Lower leg skin (tissue), 4 donors: ENCODE measurements at regions not wholly inside any gene's neighbourhood (a gene's known extent, or its start where the extent isn't known, plus 50 kb on each side); places are given as distances from the start of the nearest gene placed in this dataset.

Experiments
- DNase-seq, 2 donors: peaks; one replicate each; pipeline ENCODE4 v3.0.0-alpha.2; 2019; ENCODE audit warnings: low spot score in 2 of 2
- H3K4me3 ChIP-seq: fragments of 200-600 bp; sonication (generic); 2 replicates; pipeline ENCODE4 v1.5.1; 2017; ENCODE audit warnings: mild to moderate bottlenecking, low read depth; ENCODE audit not compliant: poor library complexity, severe bottlenecking
- CTCF ChIP-seq, 3 donors: fragments of 450-650 bp; IDR thresholded peaks; one replicate each; pipeline ENCODE4 v1.5.1; 2016; ENCODE audit warnings: antibody characterized with exemption in 3 of 3, mild to moderate bottlenecking in 3 of 3, moderate library complexity in 2 of 3
- POLR2A ChIP-seq, 2 donors: fragments of 450-650 bp; IDR thresholded peaks; one replicate each; pipeline ENCODE4 v1.6.1; 2016 to 2017; ENCODE audit warnings: antibody characterized with exemption in 2 of 2, mild to moderate bottlenecking in 1 of 2, moderate library complexity in 1 of 2
- WGBS, 2 donors: methylation state at CpG; one replicate each; pipeline ENCODE4 v1.1.5; 2018; 5-methylcytosine and 5-hydroxymethylcytosine counted together
- intact Hi-C: fragments of 100-400 bp; cut with DNase I; formaldehyde crosslinking; loops from one replicate; pipeline ENCODE4 v1.15.0; 2023; ENCODE audit warnings: low total_unique reads

- 49 to 53% methylated on average over 2 of the region's 2 CpGs for WGBS, 2 donors
- H3K4me3 ChIP-seq = no peak overlapping the region
- TF ChIP-seq CTCF (IDR thresholded peaks at IDR 0.05) (no peak), POLR2A (IDR thresholded peaks at IDR 0.05) (no peak)
- intact Hi-C loops = no loop called here
- no peak for DNase-seq
Measured at GRCh38 chr6:50277774-50278173, 228.0 kb upstream of the DEFB112 start.

GRCh38 chr6:50278663-50279062, 228.9 kb upstream of the DEFB112 start:
- WGBS, 2 donors = 29 to 30% methylated on average over 2 of the region's 2 CpGs

GRCh38 chr6:50285735-50286134, 236.0 kb upstream of the DEFB112 start:
- no peak overlapping the region for H3K4me3 ChIP-seq
- WGBS, 2 donors = 77 to 79% methylated on average over 2 of the region's 2 CpGs
- no peak for TF ChIP-seq CTCF (IDR thresholded peaks at IDR 0.05)
- TF ChIP-seq POLR2A (IDR thresholded peaks at IDR 0.05) = no peak
- intact Hi-C loops = no loop called here
- no peak for DNase-seq

More at GRCh38 chr6:50278663-50279062, 228.9 kb upstream of the DEFB112 start:
- TF ChIP-seq POLR2A (IDR thresholded peaks at IDR 0.05) (no peak), CTCF (IDR thresholded peaks at IDR 0.05) (no peak)
- intact Hi-C loops = no loop called here
- no peak for DNase-seq
- H3K4me3 ChIP-seq = no peak overlapping the region

GRCh38 chr6:50288241-50288640, 238.5 kb upstream of the DEFB112 start:
- WGBS, 2 donors = 35 to 37% methylated on average over 1 of the region's 1 CpG
- no peak overlapping the region for H3K4me3 ChIP-seq
- no peak for TF ChIP-seq POLR2A (IDR thresholded peaks at IDR 0.05)
- TF ChIP-seq CTCF (IDR thresholded peaks at IDR 0.05) = no peak
- intact Hi-C loops = no loop called here
- DNase-seq = no peak

- TF ChIP-seq CTCF (IDR thresholded peaks at IDR 0.05) = no peak
- no peak for TF ChIP-seq POLR2A (IDR thresholded peaks at IDR 0.05)
Measured at GRCh38 chr6:50288881-50289280, 239.2 kb upstream of the DEFB112 start.

GRCh38 chr6:50289366-50289765, 239.6 kb upstream of the DEFB112 start:
- TF ChIP-seq POLR2A (IDR thresholded peaks at IDR 0.05) (no peak), CTCF (IDR thresholded peaks at IDR 0.05) (no peak)
- DNase-seq = no peak
- 81 to 83% methylated on average over 1 of the region's 1 CpG for WGBS, 2 donors
- no peak overlapping the region for H3K4me3 ChIP-seq
- intact Hi-C loops = no loop called here

More at GRCh38 chr6:50288881-50289280, 239.2 kb upstream of the DEFB112 start:
- DNase-seq = no peak
- 71 to 75% methylated on average over 3 of the region's 3 CpGs for WGBS, 2 donors
- intact Hi-C loops = no loop called here
- H3K4me3 ChIP-seq = no peak overlapping the region
